ENCODE measurements at regions not wholly inside any gene's neighbourhood (a gene's known extent, or its start where the extent isn't known, plus 50 kb on each side); places are given as distances from the start of the nearest gene placed in this dataset.

DNA sequence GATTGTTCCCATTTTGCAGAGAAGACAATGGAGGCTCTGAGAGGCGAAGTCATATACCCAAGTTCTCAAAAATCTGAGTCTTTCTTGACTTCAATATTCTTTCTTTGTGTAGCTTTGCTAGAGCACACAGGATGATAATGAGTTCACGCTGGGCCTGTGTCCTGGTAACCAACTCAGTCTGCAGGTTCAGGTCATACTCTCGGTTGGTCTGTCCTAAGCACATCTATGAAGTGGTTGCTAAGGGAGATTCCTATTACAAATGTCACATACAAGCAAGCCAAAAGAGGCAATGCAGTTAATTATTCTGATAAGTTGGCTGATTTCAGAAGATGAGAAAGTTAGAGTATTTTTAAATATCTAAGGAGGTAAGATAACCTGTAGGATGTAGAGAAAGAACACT lies 481.0 kb downstream of the SOX6 start:
- Histone ChIP-seq H3K27ac (no peak overlapping the region), H3K9me3 (no peaks in the 10 kb centered on the region), H3K4me1 (peaks cover 0 to 7% (median 0%) of the 10 kb centered on the region in 4 donors), H3K4me3 (no peak overlapping the region), H3K36me3 (no peaks in the 10 kb centered on the region), H3K27me3 (peaks cover 0 to 17% (median 0%) of the 10 kb centered on the region in 3 donors)
- no peak for DNase-seq
- intact Hi-C loops (cut with DNase I) = no loop called here
- TF ChIP-seq, protein P1, sequence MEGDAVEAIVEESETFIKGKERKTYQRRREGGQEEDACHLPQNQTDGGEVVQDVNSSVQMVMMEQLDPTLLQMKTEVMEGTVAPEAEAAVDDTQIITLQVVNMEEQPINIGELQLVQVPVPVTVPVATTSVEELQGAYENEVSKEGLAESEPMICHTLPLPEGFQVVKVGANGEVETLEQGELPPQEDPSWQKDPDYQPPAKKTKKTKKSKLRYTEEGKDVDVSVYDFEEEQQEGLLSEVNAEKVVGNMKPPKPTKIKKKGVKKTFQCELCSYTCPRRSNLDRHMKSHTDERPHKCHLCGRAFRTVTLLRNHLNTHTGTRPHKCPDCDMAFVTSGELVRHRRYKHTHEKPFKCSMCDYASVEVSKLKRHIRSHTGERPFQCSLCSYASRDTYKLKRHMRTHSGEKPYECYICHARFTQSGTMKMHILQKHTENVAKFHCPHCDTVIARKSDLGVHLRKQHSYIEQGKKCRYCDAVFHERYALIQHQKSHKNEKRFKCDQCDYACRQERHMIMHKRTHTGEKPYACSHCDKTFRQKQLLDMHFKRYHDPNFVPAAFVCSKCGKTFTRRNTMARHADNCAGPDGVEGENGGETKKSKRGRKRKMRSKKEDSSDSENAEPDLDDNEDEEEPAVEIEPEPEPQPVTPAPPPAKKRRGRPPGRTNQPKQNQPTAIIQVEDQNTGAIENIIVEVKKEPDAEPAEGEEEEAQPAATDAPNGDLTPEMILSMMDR (IDR thresholded peaks at IDR 0.05) = no peak
- TF ChIP-seq POLR2A (IDR thresholded peaks at IDR 0.05) = no peak
- no peak for TF ChIP-seq EP300 (IDR thresholded peaks at IDR 0.05)
- no peak for TF ChIP-seq POLR2AphosphoS5 (IDR thresholded peaks at IDR 0.05)
- WGBS, 2 donors = 92 to 94% methylated on average over 3 of the region's 3 CpGs

DNA sequence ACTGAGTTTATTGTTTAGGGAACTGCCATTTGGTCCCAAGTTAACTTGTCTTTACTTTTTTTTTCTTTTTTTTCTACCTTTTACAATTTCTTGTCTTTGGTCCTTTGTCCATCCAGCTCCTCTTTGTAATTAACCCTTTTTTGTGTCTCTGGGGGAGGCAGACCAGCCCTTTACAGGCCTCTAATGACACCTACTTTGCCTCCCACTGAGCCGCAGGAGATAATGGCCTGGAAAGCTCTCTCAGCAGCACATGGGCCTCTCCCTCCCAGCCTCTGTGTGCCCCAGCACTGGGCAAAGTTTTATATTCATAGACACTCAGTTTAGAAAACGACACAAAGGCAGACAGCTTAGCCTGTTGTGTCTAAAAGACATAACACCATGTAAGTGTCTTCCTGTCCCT lies 480.4 kb downstream of the SOX6 start:
- H3K36me3 ChIP-seq = no peaks in the 10 kb centered on the region
- intact Hi-C loops (cut with DNase I) = no loop called here
- H3K4me1 ChIP-seq = peaks cover 0 to 3% (median 0%) of the 10 kb centered on the region in 4 donors
- H3K4me3 ChIP-seq = no peak overlapping the region
- 80 to 85% methylated on average over 2 of the region's 2 CpGs for WGBS, 2 donors
- H3K9me3 ChIP-seq = no peaks in the 10 kb centered on the region
- H3K27ac ChIP-seq = no peak overlapping the region
- H3K27me3 ChIP-seq = peaks cover 0 to 21% (median 0%) of the 10 kb centered on the region in 3 donors
- DNase-seq = no peak
- no peak for TF ChIP-seq POLR2A (IDR thresholded peaks at IDR 0.05)

DNA sequence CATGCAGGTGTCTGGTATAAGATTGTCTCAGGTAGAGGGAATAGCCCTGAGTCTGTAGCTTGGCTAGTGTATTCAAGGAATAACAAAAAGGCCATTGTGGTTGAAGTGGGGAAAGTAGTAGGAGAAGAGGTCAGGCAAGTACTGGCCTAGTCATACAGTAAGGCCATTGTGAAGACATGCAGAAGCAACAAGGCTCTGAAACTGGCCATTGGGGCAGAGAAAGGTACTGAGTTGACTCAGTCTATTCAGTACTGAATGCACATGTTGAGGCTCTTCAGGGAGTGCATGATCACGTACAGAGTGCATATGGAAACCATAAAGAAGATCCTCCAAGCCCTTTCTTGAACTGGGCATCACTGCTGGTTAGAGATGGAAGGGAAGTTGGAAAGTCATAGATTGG lies 477.6 kb downstream of the SOX6 start:
- DNase-seq = no peak
- intact Hi-C loops (cut with DNase I) = no loop called here
- no peak for TF ChIP-seq POLR2A (IDR thresholded peaks at IDR 0.05)
- TF ChIP-seq, protein P1 (IDR thresholded peaks at IDR 0.05) = no peak
- TF ChIP-seq EP300 (IDR thresholded peaks at IDR 0.05) = no peak
- TF ChIP-seq POLR2AphosphoS5 (IDR thresholded peaks at IDR 0.05) = no peak
- Histone ChIP-seq H3K36me3 (no peaks in the 10 kb centered on the region), H3K27me3 (peaks cover 0 to 21% (median 0%) of the 10 kb centered on the region in 3 donors), H3K9me3 (no peaks in the 10 kb centered on the region), H3K4me3 (no peak overlapping the region), H3K4me1 (no peaks in the 10 kb centered on the region), H3K27ac (no peak overlapping the region)
- WGBS, 2 donors = 89 to 91% methylated on average over 1 of the region's 1 CpG

DNA sequence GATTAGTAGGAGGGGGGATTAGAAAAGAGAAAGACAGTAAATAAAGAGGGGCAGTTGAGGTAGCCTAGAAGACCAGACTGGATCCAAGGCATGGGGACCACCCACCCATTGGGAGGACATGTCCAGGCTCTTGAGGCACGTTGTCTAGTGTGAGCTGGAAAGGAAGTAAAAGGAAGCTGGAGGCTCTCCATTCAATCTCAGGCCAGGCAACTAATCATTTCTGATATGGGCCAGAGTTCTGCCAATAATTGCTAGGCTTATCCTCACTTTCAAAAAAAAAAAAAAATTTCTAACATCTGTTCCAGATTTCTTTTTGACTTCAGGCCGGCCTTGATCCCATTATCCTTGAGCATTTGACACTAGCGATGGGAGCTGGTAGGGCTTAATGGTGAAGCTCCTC lies 476.1 kb downstream of the SOX6 start:
- no peak for TF ChIP-seq EP300 (IDR thresholded peaks at IDR 0.05)
- no peak for TF ChIP-seq POLR2AphosphoS5 (IDR thresholded peaks at IDR 0.05)
- no peak for TF ChIP-seq POLR2A (IDR thresholded peaks at IDR 0.05)
- TF ChIP-seq, protein P1 (IDR thresholded peaks at IDR 0.05) = no peak
- 85 to 91% methylated on average over 3 of the region's 3 CpGs for WGBS, 2 donors

DNA sequence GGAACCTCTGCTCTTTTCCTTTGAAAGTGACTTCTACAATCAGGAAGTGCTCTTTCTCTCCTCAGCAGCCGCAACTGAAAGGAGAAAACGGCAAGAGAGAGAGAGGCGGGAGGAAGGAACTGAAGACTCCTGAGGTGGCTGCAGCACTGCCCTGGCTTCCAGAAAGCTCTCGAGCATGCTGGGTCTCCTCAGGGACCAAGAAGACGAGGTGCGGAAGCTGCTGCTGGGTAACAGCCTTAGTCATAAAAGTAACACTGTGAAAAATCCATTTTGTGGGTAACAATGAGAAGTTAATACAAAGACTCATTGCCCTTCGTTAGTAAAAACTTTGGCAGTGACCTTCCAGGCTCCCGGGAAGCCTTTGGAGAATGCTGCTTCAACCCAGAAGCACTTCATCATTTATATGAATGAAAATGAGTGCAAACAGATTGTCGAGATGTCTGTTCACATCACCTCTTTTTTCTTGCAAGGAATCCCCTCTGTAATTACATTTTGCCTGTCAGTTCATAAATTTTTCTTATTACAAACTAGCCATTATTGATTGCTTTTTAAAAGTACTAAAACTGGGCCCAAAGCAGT lies 473.4 kb downstream of the SOX6 start:
- peaks cover 0 to 13% (median 4%) of the 10 kb centered on the region in 4 donors for H3K4me1 ChIP-seq
- H3K9me3 ChIP-seq = no peaks in the 10 kb centered on the region
- H3K36me3 ChIP-seq = no peaks in the 10 kb centered on the region
- WGBS, 2 donors = 63 to 85% methylated on average over 9 of the region's 9 CpGs
- intact Hi-C loops (cut with DNase I) = no loop called here
- DNase-seq = no peak
- peaks cover 0 to 18% (median 0%) of the 10 kb centered on the region in 3 donors for H3K27me3 ChIP-seq
- H3K27ac ChIP-seq = no peak overlapping the region
- TF ChIP-seq EP300 (IDR thresholded peaks at IDR 0.05) (no peak), POLR2A (IDR thresholded peaks at IDR 0.05) (no peak), POLR2AphosphoS5 (IDR thresholded peaks at IDR 0.05) (no peak)
- TF ChIP-seq, protein P1 (IDR thresholded peaks at IDR 0.05) = no peak
- no peak overlapping the region for H3K4me3 ChIP-seq

More for the DNA sequence above, 476.1 kb downstream of the SOX6 start:
- DNase-seq = no peak
- H3K27me3 ChIP-seq = peaks cover 0 to 21% (median 0%) of the 10 kb centered on the region in 3 donors
- H3K36me3 ChIP-seq = no peaks in the 10 kb centered on the region
- H3K9me3 ChIP-seq = no peaks in the 10 kb centered on the region
- intact Hi-C loops (cut with DNase I) = no loop called here
- H3K4me3 ChIP-seq = no peak overlapping the region
- H3K4me1 ChIP-seq = peaks cover 0 to 13% (median 4%) of the 10 kb centered on the region in 4 donors
- H3K27ac ChIP-seq = no peak overlapping the region
